SK-N-SH treated with all-trans-retinoic acid at 6 μM for 48 hours (cell line): ENCODE measurements at regions not wholly inside any gene's neighbourhood (a gene's known extent, or its start where the extent isn't known, plus 50 kb on each side); places are given as distances from the start of the nearest gene placed in this dataset.

Experiments used
- PATZ1 ChIP-seq: fragments of 250-450 bp; sonication (Bioruptor Pico); IDR thresholded peaks from 2 replicates; pipeline ENCODE4 v1.8.0; 2020; ENCODE audit warnings: mild to moderate bottlenecking, moderate library complexity, borderline replicate concordance
- ZFP3 ChIP-seq: fragments of 250-450 bp; sonication (Bioruptor Pico); IDR thresholded peaks from 2 replicates; pipeline ENCODE4 v1.5.0; 2020; ENCODE audit warnings: mild to moderate bottlenecking, moderate library complexity

- TF ChIP-seq ZFP3 (CRISPR knock-in tag) (no peak), PATZ1 (no peak)
These were observed 265.8 kb upstream of the TAC1 start for GRCh38 chr7:97466071-97466470.
